PC-9 (cell line): ENCODE measurements at regions not wholly inside any gene's neighbourhood (a gene's known extent, or its start where the extent isn't known, plus 50 kb on each side); places are given as distances from the start of the nearest gene placed in this dataset.

Source experiments
- BruUV-seq: library from RNA; stranded (reverse); fragments of 400-500 nt; replicated peaks from 2 replicates; lab custom pipeline; 2021; lab: Mats Ljungman, UMichigan
- CTCF ChIA-PET: fragments of 300-600 bp; sonication (Branson Sonifier 250); formaldehyde crosslinking; loops from one replicate; lab custom pipeline; 2022; ENCODE audit warnings: antibody characterized with exemption; lab: Charles Lee
- POLR2A ChIA-PET: fragments of 300-600 bp; sonication (Branson Sonifier 250); formaldehyde crosslinking; loops from one replicate; lab custom pipeline; 2022; ENCODE audit warnings: antibody characterized with exemption; ENCODE audit not compliant: unreplicated experiment; lab: Charles Lee
- DNase-seq, 2 experiments: peaks; one replicate each; pipeline versions ENCODE4 v3.0.0 to v3.0.0-alpha.2; 2015 to 2022; ENCODE audit warnings: mixed read lengths in 1 of 2
- H2AFZ ChIP-seq: fragments of 200-600 bp; sonication (generic); 2 replicates; pipeline ENCODE4 v1.8.1; 2017; ENCODE audit warnings: antibody characterized with exemption
- H3F3A ChIP-seq: fragments of 200-600 bp; sonication (generic); 2 replicates; pipeline ENCODE4 v1.8.1; 2017; ENCODE audit warnings: antibody characterized with exemption, mild to moderate bottlenecking, low read depth; ENCODE audit not compliant: insufficient read depth
- H3K27ac ChIP-seq: fragments of 200-600 bp; sonication (generic); 2 replicates; pipeline ENCODE4 v1.6.1; 2016; ENCODE audit warnings: mixed run types
- H3K27me3 ChIP-seq: fragments of 200-600 bp; sonication (generic); 2 replicates; pipeline ENCODE4 v1.6.1; 2016; ENCODE audit warnings: low read depth, mixed run types; ENCODE audit not compliant: insufficient read depth
- H3K36me3 ChIP-seq: fragments of 200-600 bp; sonication (generic); 2 replicates; pipeline ENCODE4 v1.6.1; 2016; ENCODE audit warnings: low read depth, mixed run types
- H3K4me1 ChIP-seq: fragments of 200-600 bp; sonication (generic); replicated peaks from 2 replicates; pipeline ENCODE4 v1.6.1; 2016; ENCODE audit warnings: mixed run types; ENCODE audit not compliant: insufficient read depth
- H3K4me2 ChIP-seq: fragments of 200-600 bp; sonication (generic); 2 replicates; pipeline ENCODE4 v1.6.1; 2017; ENCODE audit warnings: mixed run types
- H3K4me3 ChIP-seq: fragments of 200-600 bp; sonication (generic); 2 replicates; pipeline ENCODE4 v1.6.1; 2016; ENCODE audit warnings: mixed run types
- H3K79me2 ChIP-seq: fragments of 200-600 bp; sonication (generic); 2 replicates; pipeline ENCODE4 v1.6.1; 2017; ENCODE audit warnings: low read depth, mixed run types
- H3K9me2 ChIP-seq: fragments of 200-600 bp; sonication (generic); 2 replicates; pipeline ENCODE4 v1.8.1; 2017; ENCODE audit warnings: mild to moderate bottlenecking; ENCODE audit not compliant: insufficient read depth
- H3K9me3 ChIP-seq: fragments of 200-600 bp; sonication (generic); 2 replicates; pipeline ENCODE4 v1.8.1; 2016; ENCODE audit warnings: low read depth; ENCODE audit not compliant: insufficient read depth
- H4K20me1 ChIP-seq: fragments of 200-600 bp; sonication (generic); 2 replicates; pipeline ENCODE4 v1.8.1; 2017; ENCODE audit not compliant: insufficient read depth
- EZH2 ChIP-seq: fragments of 200-600 bp; sonication (generic); IDR thresholded peaks from 2 replicates; pipeline ENCODE4 v1.8.0; 2017; ENCODE audit warnings: antibody characterized with exemption, low read depth
- intact Hi-C: fragments of 100-400 bp; cut with micrococcal nuclease; formaldehyde crosslinking; loops from one replicate; pipeline ENCODE4 v1.10.0; 2022; ENCODE audit not compliant: unreplicated experiment
- TF ChIP-seq, protein P1 (sequence below): fragments of 200-600 bp; sonication (generic); conservative IDR thresholded peaks from 2 replicates; pipeline ENCODE4 v1.6.1; 2017; ENCODE audit warnings: mixed run types, antibody characterized with exemption, mild to moderate bottlenecking, moderate library complexity

DNA sequence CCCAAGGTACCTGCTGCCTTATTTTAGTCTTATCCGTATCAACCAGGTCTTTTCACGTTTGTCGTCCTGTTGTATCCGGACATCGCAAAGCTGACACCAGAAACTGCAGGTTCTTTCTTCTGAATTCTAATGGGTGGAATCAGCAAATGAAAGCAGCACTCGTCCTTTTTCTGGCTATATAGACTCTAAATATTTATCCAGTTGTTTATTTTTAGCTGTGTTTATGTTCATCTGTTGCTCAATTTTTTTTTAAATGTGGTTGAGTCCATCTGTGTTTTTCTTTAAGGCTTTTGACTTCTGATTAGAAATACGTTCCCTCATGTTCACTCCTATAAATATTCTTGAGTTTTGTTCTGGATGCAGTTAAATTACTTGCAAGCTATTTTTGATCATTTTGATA lies 831.7 kb downstream of the MTRR start:
- H3K27ac ChIP-seq, result no peak overlapping the region
- no peak for DNase-seq
- H3K4me1 ChIP-seq, result no peaks in the 10 kb centered on the region
- H3F3A ChIP-seq, result no peaks in the 10 kb centered on the region
- H3K9me2 ChIP-seq, result 0 out of 2 replicates have a peak, but pooled peaks cover 4% of the 10 kb centered on the region
- H3K4me2 ChIP-seq, result no peak overlapping the region
- H3K4me3 ChIP-seq, result no peak overlapping the region
- POLR2A ChIA-PET, result no interaction called here
- H2AFZ ChIP-seq, result no peak overlapping the region
- H3K36me3 ChIP-seq, result no peaks in the 10 kb centered on the region
- peaks cover 19% of the 10 kb centered on the region; the same call in 1 of the 2 replicates for H3K27me3 ChIP-seq
- no peaks in the 10 kb centered on the region; the same call in 1 of the 2 replicates for H3K9me3 ChIP-seq
- TF ChIP-seq EZH2, result no peak
- TF ChIP-seq, protein P1, sequence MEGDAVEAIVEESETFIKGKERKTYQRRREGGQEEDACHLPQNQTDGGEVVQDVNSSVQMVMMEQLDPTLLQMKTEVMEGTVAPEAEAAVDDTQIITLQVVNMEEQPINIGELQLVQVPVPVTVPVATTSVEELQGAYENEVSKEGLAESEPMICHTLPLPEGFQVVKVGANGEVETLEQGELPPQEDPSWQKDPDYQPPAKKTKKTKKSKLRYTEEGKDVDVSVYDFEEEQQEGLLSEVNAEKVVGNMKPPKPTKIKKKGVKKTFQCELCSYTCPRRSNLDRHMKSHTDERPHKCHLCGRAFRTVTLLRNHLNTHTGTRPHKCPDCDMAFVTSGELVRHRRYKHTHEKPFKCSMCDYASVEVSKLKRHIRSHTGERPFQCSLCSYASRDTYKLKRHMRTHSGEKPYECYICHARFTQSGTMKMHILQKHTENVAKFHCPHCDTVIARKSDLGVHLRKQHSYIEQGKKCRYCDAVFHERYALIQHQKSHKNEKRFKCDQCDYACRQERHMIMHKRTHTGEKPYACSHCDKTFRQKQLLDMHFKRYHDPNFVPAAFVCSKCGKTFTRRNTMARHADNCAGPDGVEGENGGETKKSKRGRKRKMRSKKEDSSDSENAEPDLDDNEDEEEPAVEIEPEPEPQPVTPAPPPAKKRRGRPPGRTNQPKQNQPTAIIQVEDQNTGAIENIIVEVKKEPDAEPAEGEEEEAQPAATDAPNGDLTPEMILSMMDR, result no peak
- H3K79me2 ChIP-seq, result no peaks in the 10 kb centered on the region
- H4K20me1 ChIP-seq, result no peaks in the 10 kb centered on the region
- intact Hi-C loops, result no loop called here
- CTCF ChIA-PET, result no interaction called here
- BruUV-seq, result no TSS peak

DNA sequence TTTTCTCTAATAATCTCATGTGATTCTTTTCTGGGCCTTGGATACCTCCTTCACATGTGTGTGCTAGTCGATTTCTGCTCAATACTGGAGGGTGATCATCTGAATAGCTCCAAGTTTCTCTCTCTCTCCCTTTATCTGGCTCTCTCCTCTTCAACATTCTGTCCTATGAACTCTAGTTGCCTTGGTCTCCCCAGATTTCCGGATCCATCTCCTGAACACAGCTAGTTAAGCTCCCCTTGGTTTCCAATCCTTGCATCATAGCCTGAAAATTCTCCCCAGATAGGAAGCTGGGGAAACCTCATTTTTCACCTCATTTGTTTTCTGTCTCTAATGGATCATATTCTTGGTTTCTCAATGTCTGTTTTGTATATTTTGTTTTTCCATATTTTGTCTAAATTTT lies 832.3 kb downstream of the MTRR start:
- Histone ChIP-seq H3K27ac (no peak overlapping the region), H2AFZ (no peak overlapping the region), H3K4me3 (no peak overlapping the region), H3K27me3 (peaks cover 15% of the 10 kb centered on the region; the same call in 1 of the 2 replicates), H3K9me2 (0 out of 2 replicates have a peak, but pooled peaks cover 2% of the 10 kb centered on the region), H3F3A (no peaks in the 10 kb centered on the region), H3K4me2 (no peak overlapping the region), H3K79me2 (no peaks in the 10 kb centered on the region), H3K9me3 (no peaks in the 10 kb centered on the region; the same call in 1 of the 2 replicates), H3K4me1 (no peaks in the 10 kb centered on the region), H4K20me1 (no peaks in the 10 kb centered on the region), H3K36me3 (no peaks in the 10 kb centered on the region)
- BruUV-seq, result no TSS peak
- ChIA-PET CTCF (no interaction called here), POLR2A (no interaction called here)
- intact Hi-C loops, result no loop called here
- TF ChIP-seq, protein P1, result no peak
- TF ChIP-seq EZH2, result no peak
- DNase-seq, result no peak

DNA sequence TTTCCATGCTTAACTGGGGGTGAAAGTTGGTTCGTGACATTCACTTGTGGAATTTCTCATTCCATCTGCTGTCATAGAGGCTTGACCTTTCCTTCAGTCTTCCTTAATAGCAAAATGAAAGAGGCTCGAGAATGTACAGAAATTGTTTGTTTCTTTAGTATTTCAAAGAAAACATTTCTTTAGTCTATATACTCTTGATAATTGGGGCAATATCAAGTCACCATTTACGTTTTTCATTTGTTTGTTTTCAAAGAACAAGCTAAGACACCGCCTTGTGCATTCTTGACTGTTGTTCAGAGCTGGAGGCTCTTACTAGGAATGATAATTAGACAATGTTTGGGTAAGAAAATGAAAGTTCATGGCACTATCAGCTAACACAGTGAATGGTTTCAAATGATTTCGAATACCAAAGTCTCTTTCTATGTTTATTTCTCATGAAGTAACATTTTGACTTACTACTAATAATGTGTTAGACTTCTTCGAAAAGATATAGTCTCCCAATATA lies 835.4 kb downstream of the SEMA5A start:
- Histone ChIP-seq H3K27me3 (peaks cover 26% of the 10 kb centered on the region), H4K20me1 (no peaks in the 10 kb centered on the region), H3K9me3 (no peaks in the 10 kb centered on the region), H3K4me2 (no peak overlapping the region), H3K36me3 (no peaks in the 10 kb centered on the region), H3K9me2 (no peaks in the 10 kb centered on the region), H3F3A (no peaks in the 10 kb centered on the region), H3K4me1 (no peaks in the 10 kb centered on the region), H3K79me2 (no peaks in the 10 kb centered on the region), H2AFZ (no peak overlapping the region), H3K27ac (no peak overlapping the region), H3K4me3 (no peak overlapping the region)
- POLR2A ChIA-PET, result no interaction called here
- intact Hi-C loops, result no loop called here
- TF ChIP-seq, protein P1, result no peak
- no peak for TF ChIP-seq EZH2
- BruUV-seq, result no TSS peak
- CTCF ChIA-PET, result no interaction called here
- no peak for DNase-seq
